ENCODE measurements at regions not wholly inside any gene's neighbourhood (a gene's known extent, or its start where the extent isn't known, plus 50 kb on each side); places are given as distances from the start of the nearest gene placed in this dataset.

DNA sequence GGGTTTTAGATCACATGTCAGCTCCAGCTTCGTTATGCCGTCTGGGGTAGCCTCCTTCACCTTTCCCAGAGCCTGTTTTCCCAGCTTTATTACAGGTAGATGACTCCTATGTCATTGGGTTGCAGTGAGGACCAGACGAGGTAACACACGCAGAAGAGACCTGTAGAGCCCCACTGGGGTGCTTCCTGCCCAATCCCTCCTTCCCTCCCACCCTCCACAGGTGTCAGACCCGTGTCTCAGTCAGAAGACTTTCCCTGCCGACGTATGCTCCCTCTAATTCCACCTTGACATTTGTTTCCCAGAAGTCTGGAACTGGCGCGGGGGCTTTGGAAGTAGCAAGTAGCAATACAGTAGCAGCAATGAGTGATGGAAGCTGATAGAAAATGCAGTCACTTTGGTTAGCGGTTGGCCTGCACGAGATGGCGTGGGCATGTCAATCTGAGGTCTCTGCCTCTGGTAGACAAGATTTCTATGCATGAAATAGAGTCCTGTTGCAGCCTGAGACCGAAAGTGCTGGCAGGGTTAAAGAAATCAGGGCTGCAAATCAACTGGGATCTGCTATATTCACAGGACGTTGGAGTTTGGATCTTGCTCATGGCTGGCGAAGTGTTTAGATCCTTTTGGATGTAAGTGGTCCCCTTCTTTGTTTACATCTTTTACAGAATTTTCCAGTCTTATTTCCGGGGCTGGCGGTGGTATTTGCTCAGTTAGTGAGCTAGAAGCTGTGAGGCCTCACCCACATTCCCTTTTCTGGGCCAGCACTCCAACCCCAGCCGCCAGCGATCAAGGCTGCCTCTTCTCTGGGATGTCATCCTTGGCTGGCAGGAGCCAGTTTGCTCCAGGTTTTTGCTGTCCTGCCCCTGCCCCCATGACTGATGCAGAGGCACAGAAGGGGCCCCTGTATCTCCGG is 78.3 kb upstream of the KMT2C start:
- Mint-ChIP-seq H3K4me1 (ENCODE audit: low read depth, unreplicated experiment) (no peaks in the 10 kb centered on the region), H3K27ac (ENCODE audit: unreplicated experiment) (no peak overlapping the region), H3K9me3 (ENCODE audit: unreplicated experiment) (peaks cover 7% of the 10 kb centered on the region), H3K4me3 (ENCODE audit: unreplicated experiment) (no peak overlapping the region), H3K27me3 (ENCODE audit: unreplicated experiment) (peaks cover 4% of the 10 kb centered on the region), H3K36me3 (ENCODE audit: unreplicated experiment) (no peaks in the 10 kb centered on the region)
- TF ChIP-seq, protein P1, sequence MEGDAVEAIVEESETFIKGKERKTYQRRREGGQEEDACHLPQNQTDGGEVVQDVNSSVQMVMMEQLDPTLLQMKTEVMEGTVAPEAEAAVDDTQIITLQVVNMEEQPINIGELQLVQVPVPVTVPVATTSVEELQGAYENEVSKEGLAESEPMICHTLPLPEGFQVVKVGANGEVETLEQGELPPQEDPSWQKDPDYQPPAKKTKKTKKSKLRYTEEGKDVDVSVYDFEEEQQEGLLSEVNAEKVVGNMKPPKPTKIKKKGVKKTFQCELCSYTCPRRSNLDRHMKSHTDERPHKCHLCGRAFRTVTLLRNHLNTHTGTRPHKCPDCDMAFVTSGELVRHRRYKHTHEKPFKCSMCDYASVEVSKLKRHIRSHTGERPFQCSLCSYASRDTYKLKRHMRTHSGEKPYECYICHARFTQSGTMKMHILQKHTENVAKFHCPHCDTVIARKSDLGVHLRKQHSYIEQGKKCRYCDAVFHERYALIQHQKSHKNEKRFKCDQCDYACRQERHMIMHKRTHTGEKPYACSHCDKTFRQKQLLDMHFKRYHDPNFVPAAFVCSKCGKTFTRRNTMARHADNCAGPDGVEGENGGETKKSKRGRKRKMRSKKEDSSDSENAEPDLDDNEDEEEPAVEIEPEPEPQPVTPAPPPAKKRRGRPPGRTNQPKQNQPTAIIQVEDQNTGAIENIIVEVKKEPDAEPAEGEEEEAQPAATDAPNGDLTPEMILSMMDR (IDR thresholded peaks at IDR 0.05; ENCODE audit: partially characterized antibody, unreplicated experiment), result no peak
- DNase-seq, result no peak

DNA sequence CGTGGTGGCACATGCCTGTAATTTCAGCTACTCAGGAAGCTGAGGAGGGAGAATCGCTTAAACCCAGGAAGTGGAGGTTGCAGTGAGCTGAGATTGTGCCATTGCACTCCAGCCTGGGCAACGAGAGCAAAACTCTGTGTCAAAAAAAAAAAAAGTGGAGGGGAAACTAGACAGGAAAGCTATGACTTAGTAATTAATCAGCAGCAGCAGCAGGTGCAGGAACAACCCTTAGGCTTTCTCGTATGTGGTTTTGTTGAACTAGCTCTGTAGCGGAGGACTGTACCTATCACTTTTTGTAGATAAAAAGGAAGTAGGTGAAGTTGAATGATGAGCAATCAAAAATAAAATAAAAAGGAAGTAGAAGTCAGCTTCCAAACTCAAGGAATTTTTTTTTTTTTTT is 76.9 kb upstream of the KMT2C start:
- no peak overlapping the region for H3K4me3 Mint-ChIP-seq (ENCODE audit: unreplicated experiment)
- peaks cover 4% of the 10 kb centered on the region for H3K27me3 Mint-ChIP-seq (ENCODE audit: unreplicated experiment)
- H3K27ac Mint-ChIP-seq (ENCODE audit: unreplicated experiment), result no peak overlapping the region
- H3K4me1 Mint-ChIP-seq (ENCODE audit: low read depth, unreplicated experiment), result no peaks in the 10 kb centered on the region
- peaks cover 7% of the 10 kb centered on the region for H3K9me3 Mint-ChIP-seq (ENCODE audit: unreplicated experiment)
- no peaks in the 10 kb centered on the region for H3K36me3 Mint-ChIP-seq (ENCODE audit: unreplicated experiment)
- TF ChIP-seq, protein P1 (IDR thresholded peaks at IDR 0.05; ENCODE audit: partially characterized antibody, unreplicated experiment), result no peak
- no peak for DNase-seq

DNA sequence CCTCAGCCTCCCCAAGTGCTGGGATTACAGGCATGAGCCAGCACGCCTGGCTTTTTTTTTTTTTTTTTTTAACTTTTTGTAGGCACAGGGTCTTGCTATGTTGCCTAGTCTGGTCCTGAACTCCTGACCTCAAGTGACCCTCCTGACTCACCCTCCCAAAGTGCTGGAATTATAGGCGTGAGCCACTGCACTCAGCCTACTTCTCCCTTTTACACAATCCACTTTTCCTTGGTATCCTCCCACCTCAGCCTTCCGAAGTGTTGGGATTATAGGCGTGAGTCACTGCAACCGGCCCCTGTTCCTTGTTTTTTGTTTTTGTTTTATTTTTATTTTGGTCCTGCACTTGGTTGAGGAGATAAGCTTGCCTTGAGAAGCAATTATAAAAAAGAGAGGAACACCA is 75.9 kb upstream of the KMT2C start:
- Mint-ChIP-seq H3K9me3 (ENCODE audit: unreplicated experiment) (peaks cover 7% of the 10 kb centered on the region), H3K27ac (ENCODE audit: unreplicated experiment) (no peak overlapping the region), H3K36me3 (ENCODE audit: unreplicated experiment) (no peaks in the 10 kb centered on the region), H3K4me1 (ENCODE audit: low read depth, unreplicated experiment) (no peaks in the 10 kb centered on the region), H3K27me3 (ENCODE audit: unreplicated experiment) (peaks cover 4% of the 10 kb centered on the region), H3K4me3 (ENCODE audit: unreplicated experiment) (no peak overlapping the region)
- no peak for DNase-seq
- TF ChIP-seq, protein P1 (IDR thresholded peaks at IDR 0.05; ENCODE audit: partially characterized antibody, unreplicated experiment), result no peak

DNA sequence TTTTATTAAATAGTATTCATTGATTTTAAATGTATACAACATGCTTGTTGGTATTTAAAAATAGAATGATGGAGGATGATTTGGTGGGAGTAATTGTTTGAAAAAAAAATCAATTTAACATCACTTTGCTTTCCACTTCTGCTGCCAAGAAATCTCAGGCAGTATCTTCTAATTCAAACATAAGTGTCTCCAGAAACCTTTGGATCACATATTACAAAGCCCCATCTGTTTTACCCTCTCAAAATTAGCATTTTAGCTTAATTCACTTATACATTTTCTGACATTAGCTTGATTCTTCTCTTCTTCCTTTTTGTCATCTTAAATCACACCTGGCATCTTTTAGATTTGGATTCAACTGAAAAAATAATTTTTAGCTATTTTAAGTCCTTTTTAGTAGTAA is 72.9 kb upstream of the KMT2C start:
- no peak for DNase-seq
- H3K27ac Mint-ChIP-seq (ENCODE audit: unreplicated experiment), result no peak overlapping the region
- H3K4me1 Mint-ChIP-seq (ENCODE audit: low read depth, unreplicated experiment), result no peaks in the 10 kb centered on the region
- H3K27me3 Mint-ChIP-seq (ENCODE audit: unreplicated experiment), result peaks cover 2% of the 10 kb centered on the region
- H3K4me3 Mint-ChIP-seq (ENCODE audit: unreplicated experiment), result no peak overlapping the region
- H3K9me3 Mint-ChIP-seq (ENCODE audit: unreplicated experiment), result peaks cover 5% of the 10 kb centered on the region
- TF ChIP-seq, protein P1 (IDR thresholded peaks at IDR 0.05; ENCODE audit: partially characterized antibody, unreplicated experiment), result no peak
- no peaks in the 10 kb centered on the region for H3K36me3 Mint-ChIP-seq (ENCODE audit: unreplicated experiment)

DNA sequence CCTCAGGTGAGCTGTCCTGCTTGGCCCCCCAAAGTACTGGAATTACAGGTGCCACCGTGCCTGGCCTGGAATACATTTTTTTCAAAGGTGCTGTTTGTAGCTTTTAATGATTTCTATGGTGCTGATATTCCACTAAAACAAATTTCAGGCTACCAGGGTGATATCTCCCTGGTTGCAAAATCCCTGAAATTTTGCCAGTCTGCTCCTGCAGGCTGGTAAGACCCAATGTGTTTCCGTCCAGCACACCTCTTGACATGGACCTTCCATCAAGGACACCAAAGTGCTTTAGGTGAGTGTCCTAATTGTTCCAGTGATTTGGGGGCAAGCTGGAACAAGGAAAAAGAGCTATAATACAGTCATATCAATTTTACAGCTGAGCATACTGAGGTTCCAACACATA is 69.8 kb upstream of the KMT2C start:
- H3K9me3 Mint-ChIP-seq (ENCODE audit: unreplicated experiment), result no peaks in the 10 kb centered on the region
- TF ChIP-seq, protein P1 (IDR thresholded peaks at IDR 0.05; ENCODE audit: partially characterized antibody, unreplicated experiment), result no peak
- peaks cover 4% of the 10 kb centered on the region for H3K4me1 Mint-ChIP-seq (ENCODE audit: low read depth, unreplicated experiment)
- no peak overlapping the region for H3K27ac Mint-ChIP-seq (ENCODE audit: unreplicated experiment)
- H3K27me3 Mint-ChIP-seq (ENCODE audit: unreplicated experiment), result peaks cover 2% of the 10 kb centered on the region
- no peak for DNase-seq
- no peak overlapping the region for H3K4me3 Mint-ChIP-seq (ENCODE audit: unreplicated experiment)
- H3K36me3 Mint-ChIP-seq (ENCODE audit: unreplicated experiment), result no peaks in the 10 kb centered on the region

All from glutamatergic neuron (in vitro differentiated cells).